ENCODE measurements at regions not wholly inside any gene's neighbourhood (a gene's known extent, or its start where the extent isn't known, plus 50 kb on each side); places are given as distances from the start of the nearest gene placed in this dataset.

GRCh38 chrX:2585158-2585470, 84.3 kb upstream of the DHRSX start:
- intact Hi-C loops (cut with DNase I), result no loop called here
- ATAC-seq, result no peak
- no peak for DNase-seq
- TF ChIP-seq, protein P1, sequence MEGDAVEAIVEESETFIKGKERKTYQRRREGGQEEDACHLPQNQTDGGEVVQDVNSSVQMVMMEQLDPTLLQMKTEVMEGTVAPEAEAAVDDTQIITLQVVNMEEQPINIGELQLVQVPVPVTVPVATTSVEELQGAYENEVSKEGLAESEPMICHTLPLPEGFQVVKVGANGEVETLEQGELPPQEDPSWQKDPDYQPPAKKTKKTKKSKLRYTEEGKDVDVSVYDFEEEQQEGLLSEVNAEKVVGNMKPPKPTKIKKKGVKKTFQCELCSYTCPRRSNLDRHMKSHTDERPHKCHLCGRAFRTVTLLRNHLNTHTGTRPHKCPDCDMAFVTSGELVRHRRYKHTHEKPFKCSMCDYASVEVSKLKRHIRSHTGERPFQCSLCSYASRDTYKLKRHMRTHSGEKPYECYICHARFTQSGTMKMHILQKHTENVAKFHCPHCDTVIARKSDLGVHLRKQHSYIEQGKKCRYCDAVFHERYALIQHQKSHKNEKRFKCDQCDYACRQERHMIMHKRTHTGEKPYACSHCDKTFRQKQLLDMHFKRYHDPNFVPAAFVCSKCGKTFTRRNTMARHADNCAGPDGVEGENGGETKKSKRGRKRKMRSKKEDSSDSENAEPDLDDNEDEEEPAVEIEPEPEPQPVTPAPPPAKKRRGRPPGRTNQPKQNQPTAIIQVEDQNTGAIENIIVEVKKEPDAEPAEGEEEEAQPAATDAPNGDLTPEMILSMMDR (IDR thresholded peaks at IDR 0.05), result no peak
- Histone ChIP-seq H3K36me3 (no peaks in the 10 kb centered on the region), H3K9me3 (no peaks in the 10 kb centered on the region), H3K4me3 (no peak overlapping the region), H3K4me1 (no peaks in the 10 kb centered on the region), H3K27me3 (peaks cover 37% of the 10 kb centered on the region), H3K27ac (no peak overlapping the region)

- no peaks in the 10 kb centered on the region for H3K9me3 ChIP-seq
- no peaks in the 10 kb centered on the region for H3K36me3 ChIP-seq
- ATAC-seq (no peak), DNase-seq (no peak)
- no peaks in the 10 kb centered on the region for H3K4me1 ChIP-seq
- H3K4me3 ChIP-seq, result no peak overlapping the region
- TF ChIP-seq, protein P1 (IDR thresholded peaks at IDR 0.05), result no peak
- intact Hi-C loops (cut with DNase I), result no loop called here
- no peak overlapping the region for H3K27ac ChIP-seq
- peaks cover 37% of the 10 kb centered on the region for H3K27me3 ChIP-seq
Observed at GRCh38 chrX:2584251-2585157, 83.7 kb upstream of the DHRSX start.

DNA sequence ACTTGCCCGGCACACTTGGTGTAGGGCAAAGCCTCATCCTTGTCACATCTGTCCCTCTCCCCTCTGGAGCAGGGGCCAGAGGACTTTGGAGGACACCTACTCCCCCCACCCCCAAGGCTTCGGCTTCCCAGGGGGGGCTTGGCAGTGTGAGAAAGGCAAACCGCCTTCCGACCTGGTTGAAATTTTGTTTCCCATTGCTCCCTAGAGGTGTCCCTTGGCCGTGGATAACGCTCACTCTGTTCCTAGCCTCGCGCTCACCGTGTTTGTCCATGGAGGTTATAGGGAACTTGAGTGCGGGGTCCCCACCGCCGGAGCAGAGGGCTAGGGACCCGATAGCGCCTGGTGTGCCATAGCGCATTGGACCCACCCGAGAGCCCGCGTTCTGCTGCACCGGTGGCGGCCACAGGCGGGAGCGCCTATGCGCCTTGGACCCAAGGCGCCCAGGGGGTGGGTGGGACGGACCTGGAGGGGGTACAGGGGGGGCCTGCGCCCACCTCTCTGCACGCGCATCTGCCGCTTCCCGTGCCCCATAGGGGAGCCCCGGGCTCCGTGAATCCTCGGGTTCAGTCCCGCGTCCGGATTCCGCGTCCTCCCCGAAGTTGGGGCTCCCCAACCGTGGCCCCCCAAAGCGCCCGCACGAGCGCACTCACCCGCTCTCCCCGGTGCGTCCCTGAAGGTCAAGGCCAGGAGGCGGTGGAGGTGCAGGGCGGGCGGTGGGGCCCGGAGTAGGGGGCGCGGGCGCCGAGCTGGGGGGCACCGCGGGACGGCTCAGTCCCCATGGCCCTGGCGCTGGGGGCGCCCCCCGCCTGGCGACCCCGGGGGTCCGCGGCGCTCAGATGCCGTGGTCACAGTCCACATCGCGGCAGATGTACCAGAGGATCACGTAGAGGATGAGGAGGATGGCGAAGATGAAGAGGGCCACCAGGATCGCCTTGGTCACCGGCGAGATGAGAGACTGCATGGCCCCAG, 82.7 kb upstream of the DHRSX start:
- no peak for ATAC-seq
- intact Hi-C loops (cut with DNase I), result no loop called here
- Histone ChIP-seq H3K9me3 (no peaks in the 10 kb centered on the region), H3K36me3 (no peaks in the 10 kb centered on the region), H3K27me3 (peaks cover 37% of the 10 kb centered on the region), H3K4me1 (no peaks in the 10 kb centered on the region), H3K4me3 (no peak overlapping the region), H3K27ac (no peak overlapping the region)
- TF ChIP-seq, protein P1 (IDR thresholded peaks at IDR 0.05), result no peak
- DNase-seq, result no peak

DNA sequence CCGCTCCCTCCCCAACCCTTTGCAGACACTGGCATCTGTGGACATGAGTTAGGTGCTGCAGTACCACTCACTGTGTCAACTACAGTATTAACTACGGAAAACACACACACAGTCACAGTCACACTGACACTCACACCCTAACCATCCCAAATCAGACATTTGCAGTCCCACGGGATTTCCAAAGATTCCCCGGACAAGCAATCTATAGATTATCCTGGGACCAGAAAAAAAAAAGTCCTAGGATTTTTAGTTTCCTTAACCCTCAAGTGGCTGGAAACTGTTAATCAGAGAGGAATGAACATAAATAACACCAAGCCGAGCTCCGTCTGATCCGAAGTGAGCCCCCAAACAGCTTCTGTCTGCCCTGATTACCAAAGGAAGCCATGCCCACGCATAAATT, 81.9 kb upstream of the DHRSX start:
- no peak overlapping the region for H3K4me3 ChIP-seq
- H3K36me3 ChIP-seq, result no peaks in the 10 kb centered on the region
- H3K27ac ChIP-seq, result no peak overlapping the region
- H3K27me3 ChIP-seq, result peaks cover 37% of the 10 kb centered on the region
- DNase-seq (no peak), ATAC-seq (no peak)
- H3K9me3 ChIP-seq, result no peaks in the 10 kb centered on the region
- TF ChIP-seq, protein P1 (IDR thresholded peaks at IDR 0.05), result no peak
- intact Hi-C loops (cut with DNase I), result no loop called here
- no peaks in the 10 kb centered on the region for H3K4me1 ChIP-seq

DNA sequence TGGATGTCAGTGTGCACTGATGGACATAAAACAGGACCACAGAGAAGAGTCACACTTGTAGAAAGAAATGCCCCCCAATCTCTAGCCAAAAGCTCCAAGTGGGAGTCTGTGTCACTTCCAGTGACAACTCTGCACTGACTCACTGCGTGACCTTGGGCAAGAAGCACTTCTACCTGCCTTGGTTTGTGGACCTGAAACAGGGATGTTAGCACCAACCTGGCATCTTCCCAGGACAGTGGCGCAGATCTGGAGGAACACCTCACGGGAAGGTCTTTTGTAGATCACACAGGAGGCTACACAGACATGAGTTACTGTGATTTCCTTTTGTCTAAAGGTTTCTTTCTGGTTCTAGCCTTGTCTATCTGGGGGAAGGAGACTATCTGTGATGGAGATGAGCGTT, 80.5 kb upstream of the DHRSX start:
- no peak for DNase-seq
- ATAC-seq, result no peak
- Histone ChIP-seq H3K36me3 (no peaks in the 10 kb centered on the region), H3K27me3 (peaks cover 37% of the 10 kb centered on the region), H3K4me1 (no peaks in the 10 kb centered on the region), H3K4me3 (no peak overlapping the region), H3K27ac (no peak overlapping the region), H3K9me3 (no peaks in the 10 kb centered on the region)
- TF ChIP-seq, protein P1 (IDR thresholded peaks at IDR 0.05), result no peak
- intact Hi-C loops (cut with DNase I), result no loop called here

Data from upper lobe of right lung (tissue), 1 donor.